Body of pancreas (tissue), 4 donors: ENCODE measurements at regions not wholly inside any gene's neighbourhood (a gene's known extent, or its start where the extent isn't known, plus 50 kb on each side); places are given as distances from the start of the nearest gene placed in this dataset.

ENCODE experiments used
- ATAC-seq: fragments of 150-250 bp; one replicate; pipeline ENCODE4 v1.9.1; 2016
- DNase-seq, 4 donors: peaks; one replicate each; pipeline ENCODE4 v3.0.0-alpha.2; 2019
- H3K27ac ChIP-seq, 4 donors: fragments of 200-600 bp; sonication (generic); 1 replicate in 3 of 4; 2 replicates in 1 of 4; pipeline versions ENCODE4 v1.5.1 to v1.6.1; 2016 to 2019; ENCODE audit warnings: mild to moderate bottlenecking in 1 of 4, mixed read lengths in 1 of 4, moderate library complexity in 1 of 4
- H3K27me3 ChIP-seq, 2 donors: fragments of 200-600 bp; sonication (generic); one replicate each; pipeline ENCODE4 v1.6.0; 2016; ENCODE audit warnings: mild to moderate bottlenecking in 1 of 2
- H3K36me3 ChIP-seq, 2 donors: fragments of 200-600 bp; sonication (generic); replicated peaks in 1 of 2; 2 replicates each; pipeline ENCODE4 v1.5.1; 2016; ENCODE audit warnings: low read depth in 2 of 2; ENCODE audit not compliant: insufficient read depth in 1 of 2
- H3K4me1 ChIP-seq: fragments of 200-600 bp; sonication (generic); one replicate; pipeline ENCODE4 v1.6.0; 2016
- H3K4me3 ChIP-seq, 2 donors: fragments of 200-600 bp; sonication (generic); 1 replicate in 1 of 2; 2 replicates in 1 of 2; pipeline ENCODE4 v1.5.1; 2016 to 2019
- H3K9me3 ChIP-seq, 3 donors: fragments of 200-600 bp; sonication (generic); 1 replicate in 2 of 3; 2 replicates in 1 of 3; pipeline ENCODE4 v1.5.1; 2016
- POLR2A ChIP-seq, 3 donors: fragments of 450-650 bp; IDR thresholded peaks; one replicate each; pipeline ENCODE4 v1.6.1; 2016; ENCODE audit warnings: antibody characterized with exemption in 3 of 3, mild to moderate bottlenecking in 2 of 3
- WGBS, 2 donors: methylation state at CpG; one replicate each; pipeline ENCODE4 v1.1.5; 2017; 5-methylcytosine and 5-hydroxymethylcytosine counted together
- intact Hi-C: fragments of 100-400 bp; cut with DNase I; formaldehyde crosslinking; loops from one replicate; pipeline ENCODE4 v1.15.1; 2023
- TF ChIP-seq, protein P1 (sequence below), 7 experiments: fragments of 450-650 bp in 4 of 7; fragments of 200-600 bp in 3 of 7; sonication (generic) in 3 of 7; IDR thresholded peaks; one replicate each; pipeline ENCODE4 v1.5.1; 2016 to 2019; ENCODE audit warnings: antibody characterized with exemption in 7 of 7

DNA sequence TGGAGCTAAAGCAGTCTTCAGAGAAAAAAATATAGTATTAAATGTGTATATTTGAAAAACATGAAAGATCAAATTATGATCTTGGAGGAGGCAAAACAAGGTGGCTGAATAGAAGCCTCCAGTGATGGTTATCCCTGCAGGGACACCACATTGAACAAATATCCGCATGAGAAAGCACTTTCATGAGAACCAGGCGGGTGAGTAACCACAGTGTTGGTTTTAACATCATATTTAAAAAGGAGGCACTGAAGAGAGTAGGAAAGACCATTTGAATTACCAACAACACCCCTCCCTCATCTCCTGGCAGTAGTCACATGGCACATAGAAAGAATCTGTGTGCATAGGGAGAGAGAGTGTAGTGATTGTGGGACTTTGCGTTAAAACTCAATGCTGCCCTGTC, 759.6 kb upstream of the NRXN1 start:
- H3K4me1 ChIP-seq = no peaks in the 10 kb centered on the region
- H3K9me3 ChIP-seq = no peaks in the 10 kb centered on the region
- no peak for DNase-seq
- TF ChIP-seq, protein P1, sequence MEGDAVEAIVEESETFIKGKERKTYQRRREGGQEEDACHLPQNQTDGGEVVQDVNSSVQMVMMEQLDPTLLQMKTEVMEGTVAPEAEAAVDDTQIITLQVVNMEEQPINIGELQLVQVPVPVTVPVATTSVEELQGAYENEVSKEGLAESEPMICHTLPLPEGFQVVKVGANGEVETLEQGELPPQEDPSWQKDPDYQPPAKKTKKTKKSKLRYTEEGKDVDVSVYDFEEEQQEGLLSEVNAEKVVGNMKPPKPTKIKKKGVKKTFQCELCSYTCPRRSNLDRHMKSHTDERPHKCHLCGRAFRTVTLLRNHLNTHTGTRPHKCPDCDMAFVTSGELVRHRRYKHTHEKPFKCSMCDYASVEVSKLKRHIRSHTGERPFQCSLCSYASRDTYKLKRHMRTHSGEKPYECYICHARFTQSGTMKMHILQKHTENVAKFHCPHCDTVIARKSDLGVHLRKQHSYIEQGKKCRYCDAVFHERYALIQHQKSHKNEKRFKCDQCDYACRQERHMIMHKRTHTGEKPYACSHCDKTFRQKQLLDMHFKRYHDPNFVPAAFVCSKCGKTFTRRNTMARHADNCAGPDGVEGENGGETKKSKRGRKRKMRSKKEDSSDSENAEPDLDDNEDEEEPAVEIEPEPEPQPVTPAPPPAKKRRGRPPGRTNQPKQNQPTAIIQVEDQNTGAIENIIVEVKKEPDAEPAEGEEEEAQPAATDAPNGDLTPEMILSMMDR (IDR thresholded peaks at IDR 0.05) = no peak
- TF ChIP-seq POLR2A (IDR thresholded peaks at IDR 0.05) = no peak
- no peak overlapping the region for H3K4me3 ChIP-seq
- no peak overlapping the region for H3K27ac ChIP-seq
- H3K27me3 ChIP-seq = no peaks in the 10 kb centered on the region
- WGBS, 2 donors = 93 to 95% methylated on average over 3 of the region's 3 CpGs
- no peak for ATAC-seq
- intact Hi-C loops = no loop called here
- H3K36me3 ChIP-seq = no peaks in the 10 kb centered on the region

DNA sequence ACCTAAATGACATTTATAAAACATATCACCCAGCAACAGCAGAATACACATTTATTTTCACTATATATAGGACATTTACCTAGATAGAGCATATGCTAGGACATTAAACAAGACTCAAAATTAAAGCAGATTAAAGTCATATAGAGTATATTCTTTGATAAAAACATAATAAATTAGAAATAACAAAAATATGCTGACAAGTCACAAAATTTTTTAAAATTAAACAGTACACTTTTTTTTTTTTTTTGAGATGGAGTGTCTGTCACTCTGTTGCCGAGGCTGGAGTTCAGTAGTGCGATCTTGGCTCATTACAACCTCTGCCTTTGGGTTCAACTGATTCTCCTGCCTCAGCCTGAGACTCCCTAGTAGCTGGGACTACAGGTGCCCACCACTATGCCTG, 758.9 kb upstream of the NRXN1 start:
- intact Hi-C loops = no loop called here
- no peak for TF ChIP-seq POLR2A (IDR thresholded peaks at IDR 0.05)
- TF ChIP-seq, protein P1 (IDR thresholded peaks at IDR 0.05) = no peak
- H3K27ac ChIP-seq = no peak overlapping the region

DNA sequence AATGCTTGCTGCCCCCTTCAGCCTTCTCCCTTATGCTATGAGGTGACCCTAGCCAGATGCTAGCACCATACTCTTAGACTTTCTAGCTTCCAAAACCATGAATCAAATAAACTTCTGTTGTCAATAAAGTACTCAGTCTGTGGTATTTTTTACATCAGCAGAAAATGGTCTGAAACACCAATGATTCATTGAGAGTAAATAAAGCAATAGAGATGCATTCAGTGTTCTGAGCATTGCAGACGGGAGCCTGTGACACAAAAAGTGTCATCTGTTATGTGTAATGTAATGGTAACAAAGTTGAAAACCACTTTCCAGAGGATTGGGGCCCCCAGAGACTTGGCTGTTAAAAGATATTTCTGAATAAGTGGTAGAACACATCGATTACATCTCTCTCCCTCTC, 758.0 kb upstream of the NRXN1 start:
- Histone ChIP-seq H3K27ac (no peak overlapping the region), H3K4me3 (no peak overlapping the region), H3K27me3 (no peaks in the 10 kb centered on the region), H3K9me3 (no peaks in the 10 kb centered on the region), H3K4me1 (no peaks in the 10 kb centered on the region), H3K36me3 (no peaks in the 10 kb centered on the region)
- no peak for TF ChIP-seq POLR2A (IDR thresholded peaks at IDR 0.05)
- TF ChIP-seq, protein P1 (IDR thresholded peaks at IDR 0.05) = no peak
- intact Hi-C loops = no loop called here
- 60 to 81% methylated on average over 2 of the region's 2 CpGs for WGBS, 2 donors
- DNase-seq = no peak
- ATAC-seq = no peak

More for the DNA sequence above, 758.9 kb upstream of the NRXN1 start:
- no peak for ATAC-seq
- WGBS, 2 donors = 84 to 89% methylated on average over 2 of the region's 2 CpGs
- no peak for DNase-seq
- H3K4me1 ChIP-seq = no peaks in the 10 kb centered on the region
- H3K36me3 ChIP-seq = no peaks in the 10 kb centered on the region
- no peaks in the 10 kb centered on the region for H3K9me3 ChIP-seq
- H3K27me3 ChIP-seq = no peaks in the 10 kb centered on the region
- H3K4me3 ChIP-seq = no peak overlapping the region

DNA sequence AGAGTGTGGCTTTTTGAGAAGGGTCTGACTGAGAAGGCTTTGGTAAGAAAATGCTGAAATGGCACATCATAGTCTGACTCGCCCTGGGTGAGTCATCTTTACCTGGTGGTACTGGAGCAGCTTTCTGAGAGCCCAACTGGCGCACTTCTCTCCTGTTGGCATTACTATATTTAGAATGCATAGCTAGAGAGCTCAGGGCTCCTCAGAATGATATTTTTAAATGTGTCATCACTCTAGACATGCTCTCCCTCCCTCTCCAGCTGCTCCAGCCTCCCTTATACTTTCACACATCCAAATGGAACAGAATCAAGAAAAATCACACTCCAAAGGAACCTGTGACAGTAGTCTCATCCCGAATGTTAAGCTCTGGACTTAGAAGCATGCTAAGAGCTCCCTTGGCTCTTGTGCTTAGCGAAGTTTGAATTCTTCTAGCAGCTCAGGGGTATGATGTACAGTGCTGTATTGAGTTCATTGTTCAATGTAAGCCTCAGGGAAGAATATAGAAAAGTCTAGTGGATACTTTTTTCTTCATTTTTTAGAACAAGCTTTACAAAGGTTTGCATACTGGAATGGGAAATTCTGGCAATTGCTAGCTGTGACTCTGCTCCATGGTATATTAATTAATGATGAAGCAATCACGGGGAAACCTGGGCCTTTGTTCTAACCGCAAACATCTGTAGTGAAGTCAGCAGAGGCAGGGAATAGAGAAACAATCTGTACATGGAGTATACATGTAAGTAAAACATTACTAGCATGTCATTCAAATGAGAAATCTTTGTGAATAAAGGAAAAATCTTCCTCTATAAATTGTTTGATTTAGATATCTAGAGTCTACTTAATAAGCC, 751.2 kb upstream of the NRXN1 start:
- no peak overlapping the region for H3K27ac ChIP-seq
- TF ChIP-seq, protein P1 (IDR thresholded peaks at IDR 0.05) = no peak
- no peak for TF ChIP-seq POLR2A (IDR thresholded peaks at IDR 0.05)
- no peaks in the 10 kb centered on the region for H3K4me1 ChIP-seq
- intact Hi-C loops = no loop called here
- no peaks in the 10 kb centered on the region for H3K27me3 ChIP-seq
- no peaks in the 10 kb centered on the region for H3K36me3 ChIP-seq
- no peaks in the 10 kb centered on the region for H3K9me3 ChIP-seq
- H3K4me3 ChIP-seq = no peak overlapping the region
- DNase-seq (peak in 1 of 4 donors; percentile 7), ATAC-seq (no peak)
- 60 to 61% methylated on average over 6 of the region's 6 CpGs for WGBS, 2 donors

DNA sequence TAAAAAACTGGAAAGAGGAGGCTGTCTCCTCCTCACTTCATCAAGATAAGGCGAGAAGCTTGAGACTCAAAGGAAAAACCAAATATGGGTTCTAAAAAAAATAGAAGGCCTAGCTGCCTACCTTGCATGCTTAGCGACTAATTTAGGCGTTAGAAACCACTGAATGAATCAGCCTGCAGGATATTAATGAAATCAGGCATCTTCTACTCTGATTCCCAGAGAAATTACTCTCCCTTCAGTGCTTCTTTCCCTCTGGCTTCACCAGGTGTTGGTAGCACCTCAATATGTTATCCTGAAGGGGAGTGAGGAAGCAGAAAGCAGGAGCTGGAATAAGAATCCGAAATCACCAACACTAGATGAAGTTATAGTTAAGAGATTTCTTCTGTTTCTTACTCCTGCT, 749.8 kb upstream of the NRXN1 start:
- no peak for TF ChIP-seq POLR2A (IDR thresholded peaks at IDR 0.05)
- TF ChIP-seq, protein P1 (IDR thresholded peaks at IDR 0.05) = no peak
- intact Hi-C loops = no loop called here
- Histone ChIP-seq H3K27ac (no peak overlapping the region), H3K27me3 (no peaks in the 10 kb centered on the region), H3K36me3 (no peaks in the 10 kb centered on the region), H3K9me3 (no peaks in the 10 kb centered on the region), H3K4me1 (no peaks in the 10 kb centered on the region), H3K4me3 (no peak overlapping the region)
- DNase-seq (no peak), ATAC-seq (no peak)
- WGBS, 2 donors = 79 to 81% methylated on average over 4 of the region's 4 CpGs
